ENCODE measurements at regions not wholly inside any gene's neighbourhood (a gene's known extent, or its start where the extent isn't known, plus 50 kb on each side); places are given as distances from the start of the nearest gene placed in this dataset.
"Not testable (repeated sequence)": the region's sequence is repeated elsewhere in the genome, so short reads cannot be mapped to it uniquely, and the experiment has no call there.

DNA sequence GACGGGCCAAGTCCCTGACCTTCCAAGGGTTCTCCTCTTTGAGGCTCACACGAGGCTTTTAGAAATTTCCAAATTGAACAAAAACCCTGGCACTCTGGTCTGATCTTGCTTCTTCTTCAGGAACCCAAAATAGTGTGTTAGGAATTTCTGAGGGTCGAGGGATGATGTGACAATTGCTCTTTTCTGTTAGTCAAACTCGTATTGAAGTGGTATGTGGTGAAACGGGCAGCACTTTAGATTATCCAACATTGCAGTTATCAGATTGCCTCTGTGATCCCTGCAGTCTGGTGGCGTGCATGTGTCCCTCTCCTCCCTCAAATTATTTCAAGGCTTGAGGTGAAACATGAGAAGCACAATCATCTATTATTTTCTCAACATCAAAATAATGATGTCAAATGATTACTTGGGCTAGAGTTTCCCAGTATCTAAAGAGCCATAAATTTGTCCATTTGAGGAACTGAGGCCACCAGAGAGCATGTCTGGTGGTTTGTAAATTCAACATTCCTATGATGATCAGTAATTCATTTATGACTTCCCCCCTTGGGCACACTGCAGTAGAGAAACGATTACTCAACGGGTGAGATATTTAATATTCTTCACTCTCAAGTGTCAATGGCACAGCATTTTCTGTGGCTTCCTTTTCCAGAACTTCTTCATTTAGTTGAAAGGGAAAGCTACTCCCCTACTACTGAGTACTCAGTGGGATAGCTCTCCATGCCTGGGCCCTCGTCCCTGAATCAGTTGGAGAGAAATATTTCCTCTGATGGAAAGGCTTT lies 308.6 kb upstream of the MAP3K7 start:
- ATAC-seq (no peak), DNase-seq (no peak)
- POLR2A ChIA-PET, result no interaction called here
- Mint-ChIP-seq H3K27ac (no peak overlapping the region), H3K4me3 (no peak overlapping the region), H3K27me3 (peaks cover 2 to 22% (median 8%) of the 10 kb centered on the region in 5 donors), H3K4me1 (no peaks in the 10 kb centered on the region), H3K9me3 (peaks cover 0 to 2% (median 0%) of the 10 kb centered on the region in 9 donors), H3K36me3 (peaks cover 0 to 2% (median 0%) of the 10 kb centered on the region in 3 donors)

DNA sequence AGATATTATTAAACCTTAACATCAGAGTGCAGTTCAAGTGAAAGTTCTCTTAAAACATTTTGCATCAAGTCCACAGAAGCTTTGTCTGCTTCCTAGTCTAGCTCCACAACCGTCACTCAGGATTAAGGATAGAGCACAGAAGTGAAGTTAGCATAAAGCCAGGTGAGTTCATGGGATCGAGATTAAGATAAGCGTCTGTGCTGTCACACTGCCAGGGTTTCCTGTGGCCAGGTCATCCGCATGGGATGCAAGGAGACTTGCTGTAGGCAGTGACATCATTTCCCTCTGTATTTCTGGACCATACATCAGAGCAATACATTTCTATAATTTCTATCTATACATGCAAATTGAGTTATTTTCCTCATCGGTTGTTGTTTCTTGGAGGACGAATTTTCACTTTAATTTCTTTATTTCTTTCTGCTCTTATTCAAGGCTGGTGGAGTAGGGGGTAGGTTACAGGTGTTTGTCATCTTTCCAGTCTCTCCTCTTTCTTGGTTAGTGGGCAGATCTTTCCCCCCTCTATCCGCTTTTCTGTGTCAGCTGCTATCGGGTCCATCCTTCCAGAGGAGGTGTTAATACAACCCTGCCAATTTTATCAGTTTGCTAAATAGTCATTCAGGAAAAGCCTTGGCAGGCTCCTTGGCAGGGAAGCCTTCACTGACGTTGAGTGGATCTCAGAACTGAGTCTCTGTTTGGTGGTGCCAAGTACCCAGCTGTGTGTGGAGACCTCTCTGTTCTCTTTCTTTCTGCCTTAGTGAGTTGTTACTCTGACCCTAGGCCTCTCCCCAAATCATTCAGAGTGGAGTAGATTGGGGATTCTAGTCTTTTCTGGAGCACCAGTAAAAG lies 307.6 kb upstream of the MAP3K7 start:
- Mint-ChIP-seq H3K9me3 (no peaks in the 10 kb centered on the region), H3K4me3 (no peak overlapping the region), H3K27me3 (peaks cover 4 to 25% (median 6%) of the 10 kb centered on the region in 5 donors), H3K4me1 (no peaks in the 10 kb centered on the region), H3K36me3 (peaks cover 0 to 2% (median 0%) of the 10 kb centered on the region in 3 donors), H3K27ac (no peak overlapping the region)
- POLR2A ChIA-PET, result no interaction called here
- ATAC-seq (no peak), DNase-seq (no peak)

DNA sequence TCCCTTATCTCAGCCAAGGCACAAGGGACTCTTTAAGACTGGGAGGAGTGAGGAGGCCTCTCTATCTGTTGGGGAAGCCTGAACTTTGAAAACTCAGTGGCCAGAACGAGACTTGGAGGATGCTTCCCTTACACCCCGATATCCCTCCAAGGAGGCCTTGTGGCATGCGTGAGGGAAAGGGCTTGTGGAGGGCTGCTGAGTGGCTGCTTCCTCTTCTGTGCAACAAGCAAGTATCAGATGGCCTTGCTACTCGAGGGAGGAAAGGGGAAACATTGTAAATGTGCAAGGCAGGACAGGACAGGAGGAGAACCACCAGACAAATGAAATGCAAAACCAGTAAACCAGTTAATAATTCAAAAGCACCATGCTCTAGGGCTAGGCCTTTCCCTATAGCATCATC lies 306.5 kb upstream of the MAP3K7 start:
- peaks cover 0 to 2% (median 0%) of the 10 kb centered on the region in 3 donors for H3K36me3 Mint-ChIP-seq
- ATAC-seq (no peak), DNase-seq (no peak)
- no peaks in the 10 kb centered on the region for H3K4me1 Mint-ChIP-seq
- H3K4me3 Mint-ChIP-seq, result no peak overlapping the region
- H3K27ac Mint-ChIP-seq, result no peak overlapping the region
- POLR2A ChIA-PET, result no interaction called here
- no peaks in the 10 kb centered on the region for H3K9me3 Mint-ChIP-seq
- H3K27me3 Mint-ChIP-seq, result peaks cover 4 to 25% (median 6%) of the 10 kb centered on the region in 5 donors

DNA sequence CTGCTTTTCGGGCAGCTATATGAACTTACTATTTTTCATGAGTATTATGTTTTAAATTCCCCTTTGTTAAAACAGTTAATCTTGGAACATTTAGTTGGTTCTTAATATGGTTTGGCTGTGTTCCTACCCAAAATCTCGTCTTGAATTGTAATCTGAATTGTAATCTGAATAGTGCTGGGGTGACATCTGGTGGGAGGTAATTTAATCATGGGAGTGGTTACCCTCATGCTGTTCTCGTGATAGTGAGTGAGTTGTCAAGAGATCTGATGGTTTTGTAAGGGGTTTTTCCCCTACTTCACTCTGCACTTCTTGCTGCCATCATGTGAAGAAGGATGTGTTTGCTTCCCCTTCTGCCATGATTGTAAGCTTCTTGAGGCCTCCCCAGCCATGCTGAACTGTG lies 305.4 kb upstream of the MAP3K7 start:
- no peak overlapping the region for H3K4me3 Mint-ChIP-seq
- peaks cover 6 to 27% (median 8%) of the 10 kb centered on the region in 5 donors for H3K27me3 Mint-ChIP-seq
- no peaks in the 10 kb centered on the region for H3K36me3 Mint-ChIP-seq
- H3K9me3 Mint-ChIP-seq, result no peaks in the 10 kb centered on the region
- ATAC-seq (no peak), DNase-seq (no peak)
- H3K27ac Mint-ChIP-seq, result no peak overlapping the region
- H3K4me1 Mint-ChIP-seq, result no peaks in the 10 kb centered on the region
- POLR2A ChIA-PET, result no interaction called here

DNA sequence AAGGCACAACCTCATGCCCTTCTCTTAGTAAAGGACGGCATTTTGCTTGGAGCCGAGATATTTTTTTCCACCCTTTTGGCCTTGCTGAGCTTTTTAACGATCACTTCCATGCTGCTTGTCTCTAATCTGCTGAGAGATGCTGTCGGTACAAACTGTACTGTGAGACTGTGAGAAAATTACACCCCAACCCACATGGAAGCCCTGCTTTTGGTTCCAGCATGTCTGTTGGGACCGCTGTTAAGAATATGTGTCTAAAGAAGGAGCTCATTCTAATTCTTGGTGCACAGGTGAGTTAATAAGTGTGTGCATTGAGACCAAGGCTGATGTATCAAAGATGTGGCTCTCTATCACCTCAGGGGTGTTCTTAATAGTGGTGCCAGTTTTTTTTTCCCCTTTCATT lies 304.5 kb upstream of the MAP3K7 start:
- ATAC-seq, result no peak
- Mint-ChIP-seq H3K36me3 (no peaks in the 10 kb centered on the region), H3K27me3 (peaks cover 4 to 30% (median 8%) of the 10 kb centered on the region in 5 donors), H3K27ac (no peak overlapping the region), H3K9me3 (no peaks in the 10 kb centered on the region), H3K4me1 (no peaks in the 10 kb centered on the region), H3K4me3 (no peak overlapping the region)
- POLR2A ChIA-PET, result no interaction called here
- no peak for DNase-seq

DNA sequence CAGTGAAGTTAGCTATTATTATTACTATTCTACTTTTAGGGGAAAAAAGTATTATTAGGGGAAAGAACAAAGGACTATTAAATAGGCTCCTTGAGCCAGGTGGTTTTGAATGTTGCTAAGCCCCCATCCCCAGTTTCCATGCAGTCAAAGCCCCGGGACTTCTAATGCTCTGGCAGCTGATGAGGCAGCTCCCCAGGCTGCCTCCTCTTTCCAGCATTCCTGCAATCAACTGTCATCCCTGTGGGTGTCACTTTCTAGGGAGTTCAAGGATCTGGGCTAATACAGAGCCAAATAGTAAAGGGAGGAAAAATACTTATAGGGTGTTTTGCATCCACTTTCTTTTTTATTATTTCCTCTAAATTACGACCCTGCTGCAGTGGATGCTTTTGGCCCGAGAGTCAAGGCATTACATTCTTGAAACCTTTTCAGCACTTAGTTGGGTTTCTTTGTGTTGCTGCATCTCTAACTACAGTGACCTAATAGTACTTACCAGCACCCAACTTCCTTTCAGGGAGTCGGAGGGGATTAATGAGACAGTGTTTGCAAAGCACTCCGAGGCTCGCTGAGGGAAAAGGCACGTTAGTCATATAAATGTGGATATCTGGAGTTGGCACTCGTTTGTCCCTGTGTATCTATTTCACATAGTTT lies 303.9 kb upstream of the MAP3K7 start:
- Mint-ChIP-seq H3K9me3 (peaks cover 0 to 2% (median 0%) of the 10 kb centered on the region in 9 donors), H3K36me3 (no peaks in the 10 kb centered on the region), H3K4me3 (no peak overlapping the region), H3K27me3 (peaks cover 4 to 29% (median 8%) of the 10 kb centered on the region in 5 donors), H3K27ac (no peak overlapping the region), H3K4me1 (no peaks in the 10 kb centered on the region)
- ATAC-seq, result no peak
- no peak for DNase-seq
- POLR2A ChIA-PET, result no interaction called here

DNA sequence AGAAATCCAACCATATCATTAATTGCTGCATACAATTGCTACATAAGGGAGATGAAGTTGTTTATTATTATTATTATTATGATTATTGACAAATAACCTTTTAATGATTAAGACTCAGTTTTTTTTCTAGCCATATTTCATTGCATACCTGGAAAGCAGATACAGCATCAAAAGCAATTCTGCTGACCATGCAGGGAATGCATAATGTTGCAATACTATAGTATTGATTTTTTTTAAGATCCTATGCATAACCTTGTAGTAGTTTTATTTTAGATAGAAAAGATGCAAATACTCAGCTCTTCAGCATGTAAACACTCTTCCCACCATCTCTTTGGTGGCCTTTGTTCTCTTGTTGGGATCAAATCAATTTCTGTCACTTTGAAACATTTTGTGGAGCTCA lies 300.9 kb upstream of the MAP3K7 start:
- POLR2A ChIA-PET, result no interaction called here
- DNase-seq (no peak), ATAC-seq (no peak)
- Mint-ChIP-seq H3K9me3 (peaks cover 0 to 20% (median 7%) of the 10 kb centered on the region in 9 donors), H3K4me3 (no peak overlapping the region), H3K27me3 (peaks cover under 1 to 20% (median 5%) of the 10 kb centered on the region in 5 donors), H3K36me3 (peaks cover 0 to 1% (median 0%) of the 10 kb centered on the region in 3 donors), H3K4me1 (no peaks in the 10 kb centered on the region), H3K27ac (peak overlapping the region in 1 of 10 donors; percentile 53)

DNA sequence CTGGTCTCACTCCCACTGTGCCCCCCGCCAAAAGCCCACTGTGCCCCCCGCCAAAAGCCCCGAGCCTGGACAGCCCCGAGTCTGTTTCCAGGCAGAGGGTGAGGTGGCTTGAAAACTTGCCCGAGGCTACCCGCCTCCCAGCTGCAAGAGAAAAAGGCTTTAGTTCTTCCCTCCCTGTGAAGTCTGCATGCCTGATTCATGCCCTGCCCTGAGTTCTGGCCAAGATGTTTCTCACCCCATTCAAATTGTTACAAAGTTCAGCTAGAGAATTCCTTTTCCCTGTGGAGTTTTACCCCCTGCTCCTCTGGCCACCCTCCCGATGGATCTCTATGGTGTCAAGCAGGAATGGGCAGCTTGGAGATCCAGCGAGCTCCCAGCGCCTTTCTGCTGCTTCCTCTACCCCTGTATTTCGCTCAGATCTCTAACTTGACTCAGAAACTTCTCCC lies 298.8 kb upstream of the MAP3K7 start:
- H3K27me3 Mint-ChIP-seq, result peaks cover 2 to 20% (median 5%) of the 10 kb centered on the region in 5 donors

DNA sequence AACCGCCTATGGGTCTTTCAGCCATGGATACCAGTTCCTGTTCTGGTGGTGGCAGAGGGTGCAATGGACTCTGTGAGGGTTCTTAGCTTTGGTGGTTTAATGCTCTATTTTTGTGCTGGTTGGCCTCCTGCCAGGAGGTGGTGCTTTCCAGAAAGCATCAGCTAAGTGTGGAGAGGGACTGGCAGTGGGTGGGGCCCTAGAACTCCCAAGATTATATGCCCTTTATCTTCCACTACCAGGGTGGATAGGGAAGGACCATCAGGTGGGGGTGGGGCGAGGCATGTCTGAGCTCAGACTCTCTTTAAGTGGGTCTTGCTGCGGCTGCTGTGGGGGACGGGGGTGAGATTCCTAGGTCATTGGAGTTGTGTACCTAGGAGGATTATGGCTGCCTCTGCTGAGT lies 298.3 kb upstream of the MAP3K7 start:
- POLR2A ChIA-PET, result not testable (repeated sequence)

More for the DNA sequence above, 298.8 kb upstream of the MAP3K7 start:
- Mint-ChIP-seq H3K9me3 (peaks cover 0 to 34% (median 10%) of the 10 kb centered on the region in 9 donors), H3K4me1 (no peaks in the 10 kb centered on the region), H3K27ac (no peak overlapping the region), H3K36me3 (peaks cover 0 to 10% (median 0%) of the 10 kb centered on the region in 3 donors), H3K4me3 (no peak overlapping the region)
- ATAC-seq (no peak), DNase-seq (no peak)
- POLR2A ChIA-PET, result no interaction called here

DNA sequence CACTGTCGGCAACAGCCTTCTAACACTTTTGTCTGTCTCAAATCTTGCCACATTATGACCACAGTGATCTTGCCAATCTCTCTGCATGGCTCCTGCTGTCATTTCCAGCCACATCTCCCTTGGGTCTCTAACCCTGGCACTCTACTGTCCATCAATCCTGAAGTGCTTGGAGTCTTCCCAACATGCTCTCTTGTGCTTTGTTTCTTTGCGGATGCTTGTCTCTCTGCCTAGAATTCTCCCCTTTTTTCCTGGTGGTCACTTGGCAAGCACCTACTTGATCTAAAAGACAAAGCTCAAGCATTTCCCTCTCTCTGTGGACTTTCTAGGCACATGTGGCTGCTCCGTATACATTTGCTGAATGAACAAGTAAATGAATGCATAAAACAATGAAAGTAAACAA lies 290.7 kb upstream of the MAP3K7 start:
- ATAC-seq (no peak), DNase-seq (no peak)
- Mint-ChIP-seq H3K9me3 (peaks cover 0 to 27% (median 8%) of the 10 kb centered on the region in 9 donors), H3K27ac (no peak overlapping the region), H3K27me3 (peaks cover 2 to 46% (median 17%) of the 10 kb centered on the region in 5 donors), H3K4me1 (no peaks in the 10 kb centered on the region), H3K36me3 (peaks cover 0 to 10% (median 0%) of the 10 kb centered on the region in 3 donors), H3K4me3 (no peak overlapping the region)
- POLR2A ChIA-PET, result no interaction called here

More for the DNA sequence above, 298.3 kb upstream of the MAP3K7 start:
- not testable (repeated sequence) for H3K4me1 Mint-ChIP-seq, DNase-seq, H3K4me3 Mint-ChIP-seq, H3K27ac Mint-ChIP-seq, ATAC-seq
- H3K36me3 Mint-ChIP-seq, result peaks cover 0 to 13% (median 0%) of the 10 kb centered on the region in 3 donors
- H3K9me3 Mint-ChIP-seq, result peaks cover 0 to 38% (median 13%) of the 10 kb centered on the region in 9 donors
- H3K27me3 Mint-ChIP-seq, result peaks cover 2 to 20% (median 5%) of the 10 kb centered on the region in 5 donors

DNA sequence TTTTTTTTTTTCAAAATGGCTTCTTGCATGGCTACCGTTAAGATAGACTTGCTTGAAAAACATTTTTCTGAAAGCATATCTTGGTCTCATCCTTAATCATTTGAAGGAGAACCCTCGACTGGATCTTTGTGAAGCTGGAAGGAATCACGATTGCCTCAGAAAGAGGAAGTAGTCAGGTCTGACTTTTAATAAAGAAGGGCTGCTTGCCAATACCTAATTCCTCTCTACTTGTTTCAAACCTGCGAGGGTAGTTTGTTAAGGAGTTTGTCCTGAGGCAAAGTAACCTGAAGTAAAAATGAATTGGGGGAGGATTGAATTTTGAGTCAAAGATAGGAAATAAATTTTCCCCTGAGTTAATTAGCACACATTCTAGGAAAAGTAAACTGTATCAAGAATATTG lies 288.1 kb upstream of the MAP3K7 start:
- Mint-ChIP-seq H3K36me3 (no peaks in the 10 kb centered on the region), H3K9me3 (peaks cover 0 to 9% (median 4%) of the 10 kb centered on the region in 9 donors), H3K27ac (no peak overlapping the region), H3K27me3 (peaks cover 2 to 56% (median 19%) of the 10 kb centered on the region in 5 donors), H3K4me3 (no peak overlapping the region), H3K4me1 (no peaks in the 10 kb centered on the region)
- no peak for ATAC-seq
- DNase-seq, result no peak
- POLR2A ChIA-PET, result no interaction called here

DNA sequence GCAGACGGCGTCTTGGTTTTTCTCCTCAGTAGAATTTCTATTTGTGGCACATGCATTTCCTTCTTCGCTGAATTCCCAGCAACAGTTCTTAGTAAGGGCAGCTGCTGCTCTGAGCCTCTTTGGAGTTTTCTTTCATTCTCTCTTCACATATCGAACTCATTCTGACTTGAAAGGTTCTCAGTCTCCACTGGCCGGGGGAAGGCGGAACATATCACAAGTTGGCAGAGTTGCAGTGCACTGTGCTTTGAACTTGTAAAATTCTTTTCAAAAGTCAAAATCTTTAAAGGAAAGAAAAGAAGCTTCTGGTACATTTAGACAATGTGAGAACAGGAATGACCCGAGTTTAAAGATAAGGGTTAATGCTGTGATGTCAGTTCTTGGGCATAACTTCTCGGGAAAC lies 286.1 kb upstream of the MAP3K7 start:
- Mint-ChIP-seq H3K4me3 (no peak overlapping the region), H3K9me3 (no peaks in the 10 kb centered on the region), H3K27ac (no peak overlapping the region), H3K36me3 (no peaks in the 10 kb centered on the region), H3K27me3 (peaks cover 7 to 50% (median 19%) of the 10 kb centered on the region in 5 donors), H3K4me1 (no peaks in the 10 kb centered on the region)
- POLR2A ChIA-PET, result no interaction called here
- no peak for ATAC-seq
- DNase-seq, result no peak

DNA sequence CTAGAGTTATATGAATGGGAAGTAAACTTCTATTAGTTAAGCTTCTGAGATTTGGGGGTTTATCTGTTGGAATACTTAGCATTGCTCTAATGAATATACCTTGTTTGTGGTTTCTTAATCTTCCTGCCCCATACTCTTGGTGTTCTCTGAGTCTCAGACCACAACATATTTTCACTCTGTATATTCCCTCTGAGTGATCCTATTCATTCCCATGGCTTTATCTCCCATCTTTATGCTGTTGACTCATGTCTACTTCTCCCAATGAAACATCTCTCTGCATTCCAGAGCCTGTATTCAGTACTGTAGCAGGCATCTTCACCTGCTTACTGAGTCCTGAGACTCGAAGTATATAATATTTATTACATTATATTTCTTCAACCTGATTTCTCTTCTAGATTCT lies 283.7 kb upstream of the MAP3K7 start:
- Mint-ChIP-seq H3K4me3 (no peak overlapping the region), H3K36me3 (no peaks in the 10 kb centered on the region), H3K27me3 (peaks cover 5 to 26% (median 14%) of the 10 kb centered on the region in 5 donors), H3K27ac (no peak overlapping the region), H3K9me3 (no peaks in the 10 kb centered on the region), H3K4me1 (no peaks in the 10 kb centered on the region)
- POLR2A ChIA-PET, result no interaction called here
- ATAC-seq (no peak), DNase-seq (no peak)

Measured in naive thymus-derived CD8-positive, alpha-beta T cell (primary cell).